GM10266 (cell line): ENCODE measurements at regions not wholly inside any gene's neighbourhood (a gene's known extent, or its start where the extent isn't known, plus 50 kb on each side); places are given as distances from the start of the nearest gene placed in this dataset.

Experiments
- DNase-seq: peaks from one replicate; pipeline ENCODE4 v3.0.0; 2012; ENCODE audit errors: extremely low spot score
- TF ChIP-seq, protein P1 (sequence below): IDR thresholded peaks from 2 replicates; pipeline ENCODE4 v1.5.1; 2012; ENCODE audit warnings: mild to moderate bottlenecking, low read depth; ENCODE audit not compliant: control insufficient read depth, insufficient read depth; ENCODE audit errors: missing control alignments

DNA sequence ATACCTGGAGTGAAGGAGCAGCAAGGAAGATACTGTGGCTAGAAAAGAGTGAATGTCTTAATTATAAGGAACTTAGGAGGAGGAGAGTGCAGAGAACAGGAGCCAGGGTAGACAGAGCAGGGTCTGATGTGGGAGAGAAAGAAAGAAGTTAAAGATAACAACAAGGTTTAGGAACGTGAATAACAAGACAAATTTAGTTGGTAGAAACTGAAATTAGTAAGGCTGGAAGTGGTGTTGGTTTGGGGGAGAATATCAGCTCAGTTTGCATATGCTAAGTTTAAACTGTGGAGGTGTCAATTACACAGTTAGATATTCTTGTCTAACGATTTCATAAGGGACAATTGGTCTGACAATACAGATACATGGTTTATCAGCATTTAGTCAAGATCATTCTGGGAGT is 1123.7 kb upstream of the PABPC4L start:
- TF ChIP-seq, protein P1, sequence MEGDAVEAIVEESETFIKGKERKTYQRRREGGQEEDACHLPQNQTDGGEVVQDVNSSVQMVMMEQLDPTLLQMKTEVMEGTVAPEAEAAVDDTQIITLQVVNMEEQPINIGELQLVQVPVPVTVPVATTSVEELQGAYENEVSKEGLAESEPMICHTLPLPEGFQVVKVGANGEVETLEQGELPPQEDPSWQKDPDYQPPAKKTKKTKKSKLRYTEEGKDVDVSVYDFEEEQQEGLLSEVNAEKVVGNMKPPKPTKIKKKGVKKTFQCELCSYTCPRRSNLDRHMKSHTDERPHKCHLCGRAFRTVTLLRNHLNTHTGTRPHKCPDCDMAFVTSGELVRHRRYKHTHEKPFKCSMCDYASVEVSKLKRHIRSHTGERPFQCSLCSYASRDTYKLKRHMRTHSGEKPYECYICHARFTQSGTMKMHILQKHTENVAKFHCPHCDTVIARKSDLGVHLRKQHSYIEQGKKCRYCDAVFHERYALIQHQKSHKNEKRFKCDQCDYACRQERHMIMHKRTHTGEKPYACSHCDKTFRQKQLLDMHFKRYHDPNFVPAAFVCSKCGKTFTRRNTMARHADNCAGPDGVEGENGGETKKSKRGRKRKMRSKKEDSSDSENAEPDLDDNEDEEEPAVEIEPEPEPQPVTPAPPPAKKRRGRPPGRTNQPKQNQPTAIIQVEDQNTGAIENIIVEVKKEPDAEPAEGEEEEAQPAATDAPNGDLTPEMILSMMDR, result no peak
- DNase-seq, result no peak

DNA sequence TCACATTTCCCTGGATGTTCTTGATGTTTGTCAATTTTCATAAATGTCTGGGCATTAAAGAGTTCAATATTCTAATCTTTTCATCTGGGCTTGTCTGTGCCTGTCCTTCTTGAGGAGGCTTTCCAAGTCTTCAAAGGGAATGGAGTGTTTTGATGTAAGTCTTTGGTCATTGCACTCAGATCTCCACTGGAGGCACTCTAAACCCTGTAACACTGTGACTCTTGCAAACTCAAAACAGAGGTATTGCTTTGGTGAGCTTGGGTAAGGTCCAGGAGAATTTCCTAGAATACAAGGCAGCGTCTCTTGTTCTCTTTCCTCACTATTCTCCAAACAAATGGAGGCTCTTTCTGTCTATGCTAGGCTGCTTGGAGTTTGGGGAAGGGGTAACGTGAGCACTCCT is 1118.1 kb upstream of the PABPC4L start:
- TF ChIP-seq, protein P1, result no peak
- DNase-seq, result no peak

DNA sequence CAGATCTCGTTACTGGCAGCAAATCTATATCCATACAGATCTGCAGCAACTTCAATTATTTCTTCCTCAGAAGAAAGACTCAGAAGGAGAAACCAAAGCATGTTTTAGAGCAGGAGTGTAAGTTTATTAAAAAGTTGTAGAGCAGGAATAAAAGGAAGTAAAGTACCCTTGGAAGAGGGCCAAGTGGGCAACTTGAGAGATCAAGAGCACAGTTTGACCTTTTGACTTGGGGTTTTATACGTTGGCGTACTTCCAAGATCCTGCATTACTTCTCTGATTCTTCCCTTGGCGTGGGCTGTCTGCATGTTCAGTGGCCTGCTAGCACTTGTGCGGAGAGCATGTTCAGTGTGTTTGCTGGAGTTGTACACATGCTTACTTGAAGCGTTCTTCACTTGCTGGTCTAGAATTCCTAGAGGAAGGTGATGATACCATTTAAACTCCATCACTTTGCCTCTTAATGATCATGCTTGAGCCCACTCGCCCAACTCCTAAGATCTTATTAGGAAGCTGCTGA is 1114.7 kb upstream of the PABPC4L start:
- no peak for DNase-seq
- TF ChIP-seq, protein P1, result no peak

DNA sequence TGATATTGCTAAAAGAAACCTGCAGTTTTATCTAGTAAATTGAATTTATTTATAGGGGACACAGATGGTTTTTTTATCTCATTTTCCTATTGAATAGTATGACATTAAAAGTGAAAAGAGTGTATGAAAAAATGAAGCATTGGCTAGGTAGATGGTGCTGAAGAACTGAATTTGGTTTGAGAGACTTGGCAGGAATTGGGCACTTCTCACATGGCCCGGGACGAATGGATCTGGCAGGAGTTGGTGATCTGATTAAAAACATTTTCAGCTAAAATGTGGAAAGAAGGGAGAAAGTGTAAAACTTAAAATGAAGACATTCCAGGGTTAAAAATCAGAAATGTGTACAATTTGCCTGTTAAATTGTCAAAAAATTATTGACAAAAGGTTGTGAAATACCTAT is 1088.5 kb upstream of the PABPC4L start:
- DNase-seq, result no peak

DNA sequence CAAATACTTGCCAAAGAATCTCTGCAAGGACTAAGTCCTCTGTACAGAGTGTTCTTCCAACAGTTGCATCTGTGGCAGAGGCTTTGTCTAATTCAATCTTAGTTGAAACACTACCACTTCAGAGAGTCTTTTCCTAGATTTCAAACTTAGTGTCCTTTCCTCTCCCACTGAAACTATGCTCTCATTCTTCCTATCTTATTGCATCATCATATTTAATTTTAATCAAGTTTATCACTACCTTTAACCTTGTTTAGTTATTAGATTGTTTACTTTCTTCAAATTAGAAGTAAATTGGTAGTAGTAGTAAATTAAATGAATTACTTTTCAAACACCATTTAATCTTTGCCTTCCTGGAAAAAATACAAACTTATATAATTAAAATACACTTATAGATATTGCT is 1082.3 kb upstream of the PABPC4L start:
- TF ChIP-seq, protein P1, result no peak
- DNase-seq, result no peak

More for the DNA sequence above, 1088.5 kb upstream of the PABPC4L start:
- TF ChIP-seq, protein P1, result no peak

DNA sequence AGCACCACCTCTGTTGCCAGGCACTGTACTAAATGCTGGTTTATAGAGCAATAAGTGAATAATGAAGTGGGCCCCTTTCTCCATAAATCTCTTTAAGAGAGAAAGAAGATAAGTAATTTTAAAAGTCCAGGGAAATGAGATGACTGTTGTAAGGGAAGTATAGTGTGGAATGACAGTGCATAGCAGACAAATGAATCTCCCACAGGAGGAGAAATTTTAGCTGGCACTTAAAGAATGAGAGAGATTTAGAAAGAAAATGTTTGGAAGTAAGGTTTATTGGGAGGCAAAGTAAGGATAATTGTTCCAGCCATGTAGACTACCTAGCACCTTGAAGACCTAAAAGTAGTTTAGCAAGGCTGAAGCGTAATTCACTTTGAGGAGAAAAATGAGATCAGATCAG is 1081.1 kb upstream of the PABPC4L start:
- no peak for DNase-seq
- TF ChIP-seq, protein P1, result no peak

DNA sequence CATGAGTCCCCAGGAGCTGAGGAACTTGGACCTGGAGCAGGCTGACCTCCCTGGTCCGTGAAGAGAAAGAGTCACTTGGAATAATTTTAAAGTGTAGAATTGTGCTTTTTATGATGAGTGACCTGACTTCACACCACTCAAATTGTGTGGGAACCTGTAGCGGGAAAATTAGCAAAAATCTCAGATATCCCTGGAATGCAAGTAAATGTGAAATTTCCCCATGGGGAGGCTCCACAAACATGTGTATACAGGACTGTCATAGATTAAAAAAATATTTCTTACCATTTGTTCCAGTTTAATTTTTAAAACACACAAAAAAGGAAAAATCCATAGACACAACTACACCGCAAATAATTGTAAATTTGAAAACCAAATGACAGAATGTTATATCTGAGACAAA is 1079.6 kb upstream of the PABPC4L start:
- DNase-seq, result no peak
- TF ChIP-seq, protein P1, result no peak
